Coronary artery (tissue), 2 donors: ENCODE measurements at regions not wholly inside any gene's neighbourhood (a gene's known extent, or its start where the extent isn't known, plus 50 kb on each side); places are given as distances from the start of the nearest gene placed in this dataset.

Source experiments
- DNase-seq: peaks from one replicate; pipeline ENCODE4 v3.0.0-alpha.2; 2017; ENCODE audit warnings: low spot score
- H3K27ac ChIP-seq, 2 donors: fragments of 200-600 bp; sonication (generic); one replicate each; pipeline ENCODE4 v1.5.1; 2016 to 2019
- H3K4me3 ChIP-seq: fragments of 200-600 bp; sonication (generic); 2 replicates; pipeline ENCODE4 v1.5.1; 2016; ENCODE audit warnings: mild to moderate bottlenecking, moderate library complexity
- TF ChIP-seq, protein P1 (sequence below): fragments of 200-600 bp; sonication (generic); IDR thresholded peaks from one replicate; pipeline ENCODE4 v1.5.1; 2019; ENCODE audit warnings: antibody characterized with exemption

GRCh38 chr13:111914241-111915103 lies 152.5 kb upstream of the SOX1 start:
- DNase-seq: peak; percentile 58
- TF ChIP-seq, protein P1, sequence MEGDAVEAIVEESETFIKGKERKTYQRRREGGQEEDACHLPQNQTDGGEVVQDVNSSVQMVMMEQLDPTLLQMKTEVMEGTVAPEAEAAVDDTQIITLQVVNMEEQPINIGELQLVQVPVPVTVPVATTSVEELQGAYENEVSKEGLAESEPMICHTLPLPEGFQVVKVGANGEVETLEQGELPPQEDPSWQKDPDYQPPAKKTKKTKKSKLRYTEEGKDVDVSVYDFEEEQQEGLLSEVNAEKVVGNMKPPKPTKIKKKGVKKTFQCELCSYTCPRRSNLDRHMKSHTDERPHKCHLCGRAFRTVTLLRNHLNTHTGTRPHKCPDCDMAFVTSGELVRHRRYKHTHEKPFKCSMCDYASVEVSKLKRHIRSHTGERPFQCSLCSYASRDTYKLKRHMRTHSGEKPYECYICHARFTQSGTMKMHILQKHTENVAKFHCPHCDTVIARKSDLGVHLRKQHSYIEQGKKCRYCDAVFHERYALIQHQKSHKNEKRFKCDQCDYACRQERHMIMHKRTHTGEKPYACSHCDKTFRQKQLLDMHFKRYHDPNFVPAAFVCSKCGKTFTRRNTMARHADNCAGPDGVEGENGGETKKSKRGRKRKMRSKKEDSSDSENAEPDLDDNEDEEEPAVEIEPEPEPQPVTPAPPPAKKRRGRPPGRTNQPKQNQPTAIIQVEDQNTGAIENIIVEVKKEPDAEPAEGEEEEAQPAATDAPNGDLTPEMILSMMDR: no peak
- H3K4me3 ChIP-seq: no peak overlapping the region
- no peak overlapping the region for H3K27ac ChIP-seq

- Histone ChIP-seq H3K27ac (no peak overlapping the region), H3K4me3 (no peak overlapping the region)
- TF ChIP-seq, protein P1: no peak
- peak; percentile 45 for DNase-seq
Observed at GRCh38 chr13:111915104-111915551, 151.8 kb upstream of the SOX1 start.

DNA sequence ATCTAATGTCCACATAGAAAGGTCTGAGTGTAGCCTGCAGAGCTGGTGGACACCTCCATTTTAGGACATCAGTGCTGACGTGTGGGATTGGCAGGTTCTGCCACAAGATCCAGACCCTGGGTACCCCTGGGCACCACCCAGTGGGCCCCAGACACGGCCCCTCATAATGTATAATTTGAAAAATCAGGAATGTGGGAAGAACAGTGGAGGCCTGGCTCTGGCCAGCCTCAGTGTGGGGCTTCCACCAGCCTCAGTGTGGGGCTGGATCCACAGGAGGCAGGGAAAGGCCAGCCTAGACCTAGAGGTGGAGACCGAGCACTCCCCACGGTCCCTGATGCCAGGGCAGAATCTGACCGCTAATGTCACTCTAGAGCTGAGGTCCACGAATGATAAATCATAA lies 150.7 kb upstream of the SOX1 start:
- Histone ChIP-seq H3K27ac (no peak overlapping the region), H3K4me3 (no peak overlapping the region)
- TF ChIP-seq, protein P1: no peak
- peak; percentile 50 for DNase-seq

GRCh38 chr13:111917086-111917485 lies 149.9 kb upstream of the SOX1 start:
- Histone ChIP-seq H3K27ac (no peak overlapping the region), H3K4me3 (no peak overlapping the region)
- TF ChIP-seq, protein P1: no peak
- DNase-seq: peak; percentile 60

DNA sequence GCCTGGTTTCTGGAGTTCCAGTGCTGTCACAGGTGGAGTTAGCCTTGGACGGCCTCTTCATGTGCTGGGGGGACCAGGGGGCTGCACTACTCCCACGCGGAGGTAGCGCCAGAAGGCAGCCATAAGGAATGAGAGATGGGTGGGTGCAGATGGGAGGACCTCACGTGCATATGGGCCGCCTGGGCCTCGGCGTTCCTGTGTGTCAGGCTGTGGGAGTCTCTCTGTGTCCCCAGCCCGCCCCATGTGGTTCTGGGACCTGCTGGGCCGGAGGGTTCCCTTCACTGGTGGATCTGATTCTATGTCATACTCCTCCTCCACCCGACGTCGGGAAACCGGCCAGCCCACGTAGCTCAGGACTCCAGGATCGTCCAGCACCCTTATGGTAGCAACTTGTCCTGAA lies 149.0 kb upstream of the SOX1 start:
- H3K27ac ChIP-seq: no peak overlapping the region
- TF ChIP-seq, protein P1: no peak
- DNase-seq: peak; percentile 50
- H3K4me3 ChIP-seq: no peak overlapping the region

GRCh38 chr13:111919286-111919685 lies 147.7 kb upstream of the SOX1 start:
- Histone ChIP-seq H3K4me3 (no peak overlapping the region), H3K27ac (no peak overlapping the region)
- TF ChIP-seq, protein P1: no peak
- peak; percentile 40 for DNase-seq

DNA sequence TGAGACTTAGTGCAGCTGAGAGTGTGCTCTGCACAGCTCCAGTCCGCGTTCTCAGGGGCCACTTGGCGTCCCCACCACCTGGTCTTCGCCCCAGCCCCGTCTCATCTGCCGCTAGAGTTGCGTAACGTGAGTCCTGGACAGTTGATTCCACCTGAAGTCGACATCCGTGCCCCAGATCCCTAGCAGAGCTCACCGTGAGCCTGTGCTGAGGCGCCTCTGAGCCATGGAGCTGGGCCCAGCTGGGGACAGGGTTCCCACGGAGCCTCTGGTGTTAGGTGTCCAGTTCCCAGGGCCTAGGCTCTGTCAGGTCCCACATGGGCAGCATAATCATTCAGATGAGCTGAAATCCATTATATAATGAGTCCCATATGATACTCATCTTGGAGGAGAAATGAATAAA lies 147.1 kb upstream of the SOX1 start:
- no peak overlapping the region for H3K27ac ChIP-seq
- TF ChIP-seq, protein P1: no peak
- peak; percentile 57 for DNase-seq
- no peak overlapping the region for H3K4me3 ChIP-seq
